Neuronal stem cell (in vitro differentiated cells): ENCODE measurements at regions not wholly inside any gene's neighbourhood (a gene's known extent, or its start where the extent isn't known, plus 50 kb on each side); places are given as distances from the start of the nearest gene placed in this dataset.

Experiments
- DNase-seq: peaks from one replicate; pipeline ENCODE4 v3.0.0-alpha.2; 2013; ENCODE audit warnings: low spot score
- H2AFZ ChIP-seq: one replicate; pipeline ENCODE4 v1.6.1; 2013; ENCODE audit warnings: mild to moderate bottlenecking, low read length, inconsistent platforms
- H2AK5ac ChIP-seq: 2 replicates; pipeline ENCODE4 v1.6.1; 2013; ENCODE audit warnings: low read depth, mild to moderate bottlenecking, inconsistent platforms, low read length, moderate library complexity, mixed read lengths
- H2BK120ac ChIP-seq: 2 replicates; pipeline ENCODE4 v1.6.1; 2013; ENCODE audit warnings: low read depth, mild to moderate bottlenecking, inconsistent platforms, low read length, moderate library complexity, mixed read lengths
- H2BK12ac ChIP-seq: one replicate; pipeline ENCODE4 v1.6.1; 2013; ENCODE audit warnings: low read length, inconsistent platforms
- H2BK15ac ChIP-seq: 2 replicates; pipeline ENCODE4 v1.6.1; 2013; ENCODE audit warnings: mild to moderate bottlenecking, low read length, inconsistent platforms, mixed read lengths
- H2BK5ac ChIP-seq: one replicate; pipeline ENCODE4 v1.6.1; 2013; ENCODE audit warnings: inconsistent platforms, mild to moderate bottlenecking, low read length, moderate library complexity
- H3K14ac ChIP-seq: one replicate; pipeline ENCODE4 v1.6.1; 2013; ENCODE audit warnings: low read length, inconsistent platforms
- H3K18ac ChIP-seq: 2 replicates; pipeline ENCODE4 v1.6.1; 2013; ENCODE audit warnings: low read length, inconsistent platforms
- H3K23ac ChIP-seq: 2 replicates; pipeline ENCODE4 v1.6.1; 2013; ENCODE audit warnings: low read depth, mild to moderate bottlenecking, mixed read lengths, low read length, inconsistent platforms; ENCODE audit not compliant: poor library complexity
- H3K27ac ChIP-seq: replicated peaks from 3 replicates; pipeline ENCODE4 v1.5.1; 2013; ENCODE audit warnings: low read length, inconsistent platforms
- H3K27me3 ChIP-seq, 3 experiments: 2 replicates each; pipeline ENCODE4 v1.6.1; 2013; ENCODE audit warnings: low read length in 3 of 3, mild to moderate bottlenecking in 2 of 3, inconsistent platforms in 1 of 3, low read depth in 1 of 3, mixed read lengths in 1 of 3, moderate library complexity in 1 of 3; ENCODE audit not compliant: control insufficient read depth in 3 of 3, insufficient read depth in 3 of 3
- H3K36me3 ChIP-seq, 2 donors: replicated peaks in 1 of 2; 2 replicates each; pipeline ENCODE4 v1.6.1; 2013; ENCODE audit warnings: low read length in 2 of 2; ENCODE audit not compliant: control insufficient read depth in 2 of 2, insufficient read depth in 2 of 2
- H3K4ac ChIP-seq: 2 replicates; pipeline ENCODE4 v1.6.1; 2013; ENCODE audit warnings: inconsistent platforms, mild to moderate bottlenecking, low read length, moderate library complexity
- H3K4me1 ChIP-seq, 2 donors: 1 replicate in 1 of 2; 2 replicates in 1 of 2; pipeline ENCODE4 v1.6.1; 2013; ENCODE audit warnings: low read length in 2 of 2, low read depth in 1 of 2; ENCODE audit not compliant: control insufficient read depth in 2 of 2, insufficient read depth in 1 of 2
- H3K4me2 ChIP-seq: one replicate; pipeline ENCODE4 v1.6.1; 2013; ENCODE audit warnings: mild to moderate bottlenecking, low read length, inconsistent platforms; ENCODE audit not compliant: insufficient read depth, poor library complexity, severe bottlenecking
- H3K4me3 ChIP-seq, 2 donors: 2 replicates each; pipeline ENCODE4 v1.5.1; 2013; ENCODE audit warnings: low read length in 2 of 2, mild to moderate bottlenecking in 2 of 2, inconsistent platforms in 1 of 2, moderate library complexity in 1 of 2
- H3K79me1 ChIP-seq: one replicate; pipeline ENCODE4 v1.6.1; 2013; ENCODE audit warnings: low read depth, mild to moderate bottlenecking, inconsistent platforms, low read length, moderate library complexity
- H3K9ac ChIP-seq: one replicate; pipeline ENCODE4 v1.6.1; 2013; ENCODE audit warnings: mild to moderate bottlenecking, low read depth, low read length, inconsistent platforms; ENCODE audit not compliant: poor library complexity
- H3K9me3 ChIP-seq, 2 donors: replicated peaks in 1 of 2; 2 replicates each; pipeline versions ENCODE3 to v1.6.1; 2013; ENCODE audit warnings: low read length in 2 of 2, mild to moderate bottlenecking in 2 of 2, inconsistent platforms in 1 of 2, low read depth in 1 of 2, mixed read lengths in 1 of 2, moderate library complexity in 1 of 2; ENCODE audit not compliant: control insufficient read depth in 2 of 2, insufficient read depth in 1 of 2
- H4K8ac ChIP-seq: one replicate; pipeline ENCODE4 v1.6.1; 2013; ENCODE audit warnings: low read depth, mild to moderate bottlenecking, inconsistent platforms, low read length, moderate library complexity
- H4K91ac ChIP-seq: one replicate; pipeline ENCODE4 v1.6.1; 2013; ENCODE audit warnings: low read length, low read depth, mild to moderate bottlenecking, inconsistent platforms; ENCODE audit not compliant: poor library complexity
- WGBS, 2 donors: extraction: QIAGEN DNeasy Blood & Tissue Kit; methylation state at CpG; one replicate each; pipeline ENCODE4 v1.1.7; 2013; ENCODE audit warnings: missing lambda C conversion rate in 2 of 2, mixed read lengths in 1 of 2; ENCODE audit not compliant: insufficient read length in 2 of 2, insufficient replicate concordance in 1 of 2; ENCODE audit errors: extremely low coverage in 2 of 2; 5-methylcytosine and 5-hydroxymethylcytosine counted together

DNA sequence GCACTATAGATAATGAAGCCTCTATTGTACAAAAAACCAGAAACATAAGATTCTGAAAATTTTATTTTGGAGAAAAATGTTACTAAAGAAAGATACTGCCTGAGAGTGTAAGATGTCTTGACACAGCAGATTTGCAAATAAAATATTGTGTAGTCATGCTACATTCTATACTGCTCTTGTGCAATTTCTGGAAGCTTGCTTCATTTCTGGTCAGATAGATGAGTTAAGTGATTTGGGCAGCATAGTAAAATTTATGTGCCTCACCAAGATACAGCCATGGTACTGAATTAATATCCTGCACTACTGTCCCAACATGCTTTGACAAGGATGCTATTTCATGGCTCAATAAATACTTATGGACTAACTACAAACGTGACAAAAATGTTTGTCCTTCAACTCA is 55.1 kb upstream of the STARD13 start:
- WGBS, 2 donors: no CpG with 5 or more reads among the region's 1 CpG
- no peak for DNase-seq
- no peak overlapping the region for H3K9ac ChIP-seq

DNA sequence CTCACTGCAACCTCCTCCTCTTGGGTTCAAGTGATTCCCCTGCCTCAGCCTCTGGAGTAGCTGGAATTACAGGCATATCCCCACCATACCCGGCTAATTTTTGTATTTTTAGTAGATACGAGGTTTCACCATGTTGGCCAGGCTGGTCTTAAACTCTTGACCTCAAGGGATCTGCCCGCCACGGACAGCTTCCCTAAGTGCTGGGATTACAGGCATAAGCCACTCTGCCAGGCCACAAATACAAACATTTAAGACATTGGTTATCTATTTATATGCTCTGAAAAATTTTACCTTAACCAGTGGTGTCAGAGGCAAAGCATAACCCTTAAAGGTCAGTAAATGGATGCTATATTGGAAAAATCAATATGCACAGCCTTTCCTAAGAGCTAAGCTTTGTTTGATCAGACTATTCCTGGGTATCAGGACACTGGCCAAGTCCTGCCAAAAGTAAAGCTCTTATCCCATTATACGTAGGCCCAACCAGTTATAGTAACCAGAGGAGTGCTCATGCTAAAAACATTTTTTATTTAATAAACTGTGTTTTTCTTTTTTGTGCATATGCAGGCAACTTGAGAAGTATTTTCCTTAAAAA is 56.4 kb upstream of the STARD13 start:
- Histone ChIP-seq H3K4me3 (no peak overlapping the region), H2BK5ac (no peak overlapping the region)
- WGBS, 2 donors: no CpG with 5 or more reads among the region's 5 CpGs

More for the DNA sequence above, 55.1 kb upstream of the STARD13 start:
- Histone ChIP-seq H3K79me1 (no peaks in the 10 kb centered on the region), H4K91ac (no peak overlapping the region), H2BK5ac (no peak overlapping the region), H2AFZ (no peak overlapping the region), H3K4me2 (no peak overlapping the region), H3K23ac (no peak overlapping the region), H3K27ac (no peak overlapping the region), H3K27me3 (no peaks in the 10 kb centered on the region), H3K9me3 (no peaks in the 10 kb centered on the region), H3K18ac (no peak overlapping the region), H3K14ac (no peak overlapping the region), H4K8ac (no peak overlapping the region), H2BK15ac (no peak overlapping the region), H3K4me3 (no peak overlapping the region), H2BK12ac (no peak overlapping the region), H2BK120ac (no peak overlapping the region), H2AK5ac (no peak overlapping the region), H3K4me1 (no peaks in the 10 kb centered on the region), H3K4ac (no peak overlapping the region), H3K36me3 (no peaks in the 10 kb centered on the region)

DNA sequence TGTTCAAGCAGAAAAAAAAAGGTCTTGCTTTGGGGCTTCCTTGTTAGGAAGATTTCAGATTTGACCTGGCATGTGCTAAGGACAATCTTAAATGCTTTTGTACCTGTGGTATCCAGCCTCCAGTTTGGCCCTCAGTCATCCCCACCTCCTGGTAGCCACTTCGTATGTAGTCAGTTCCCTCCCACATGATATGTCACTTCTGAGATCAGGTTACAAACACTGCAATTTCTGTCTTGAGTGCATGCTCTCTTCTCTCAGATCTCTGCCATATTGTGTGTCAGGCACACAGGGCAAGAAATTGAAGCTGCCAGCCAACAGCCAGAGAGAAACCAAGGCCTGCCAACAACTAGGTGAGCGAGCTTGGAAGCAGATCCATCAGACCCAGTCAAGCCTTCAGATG is 60.3 kb upstream of the STARD13 start:
- Histone ChIP-seq H2BK120ac (no peak overlapping the region), H2AK5ac (no peak overlapping the region), H3K27ac (no peak overlapping the region), H3K79me1 (no peaks in the 10 kb centered on the region), H2BK12ac (no peak overlapping the region), H3K14ac (no peak overlapping the region), H2BK15ac (no peak overlapping the region), H3K4me2 (no peak overlapping the region), H3K23ac (no peak overlapping the region), H3K9ac (no peak overlapping the region), H4K8ac (no peak overlapping the region), H2AFZ (no peak overlapping the region), H3K18ac (no peak overlapping the region), H3K9me3 (peaks cover 0 to 3% of the 10 kb centered on the region in 2 donors), H3K4me1 (no peaks in the 10 kb centered on the region), H3K36me3 (no peaks in the 10 kb centered on the region), H2BK5ac (no peak overlapping the region), H3K4me3 (no peak overlapping the region), H3K27me3 (peaks cover 5 to 19% (median 15%) of the 10 kb centered on the region in 3 experiments), H4K91ac (no peak overlapping the region), H3K4ac (no peak overlapping the region)
- WGBS, 2 donors: no CpG with 5 or more reads among the region's 2 CpGs
- no peak for DNase-seq

More for the DNA sequence above, 56.4 kb upstream of the STARD13 start:
- no peaks in the 10 kb centered on the region for H3K79me1 ChIP-seq
- no peaks in the 10 kb centered on the region for H3K9me3 ChIP-seq
- no peak overlapping the region for H3K23ac ChIP-seq
- H3K18ac ChIP-seq: no peak overlapping the region
- H2AK5ac ChIP-seq: no peak overlapping the region
- no peak overlapping the region for H3K27ac ChIP-seq
- no peak overlapping the region for H3K9ac ChIP-seq
- no peak overlapping the region for H2BK15ac ChIP-seq
- H3K36me3 ChIP-seq: no peaks in the 10 kb centered on the region
- no peak overlapping the region for H2AFZ ChIP-seq
- H3K14ac ChIP-seq: no peak overlapping the region
- no peak overlapping the region for H3K4me2 ChIP-seq
- DNase-seq: no peak
- no peak overlapping the region for H4K91ac ChIP-seq
- H4K8ac ChIP-seq: no peak overlapping the region
- H2BK12ac ChIP-seq: no peak overlapping the region
- no peaks in the 10 kb centered on the region for H3K4me1 ChIP-seq
- no peaks in the 10 kb centered on the region for H3K27me3 ChIP-seq
- H3K4ac ChIP-seq: no peak overlapping the region
- H2BK120ac ChIP-seq: no peak overlapping the region

DNA sequence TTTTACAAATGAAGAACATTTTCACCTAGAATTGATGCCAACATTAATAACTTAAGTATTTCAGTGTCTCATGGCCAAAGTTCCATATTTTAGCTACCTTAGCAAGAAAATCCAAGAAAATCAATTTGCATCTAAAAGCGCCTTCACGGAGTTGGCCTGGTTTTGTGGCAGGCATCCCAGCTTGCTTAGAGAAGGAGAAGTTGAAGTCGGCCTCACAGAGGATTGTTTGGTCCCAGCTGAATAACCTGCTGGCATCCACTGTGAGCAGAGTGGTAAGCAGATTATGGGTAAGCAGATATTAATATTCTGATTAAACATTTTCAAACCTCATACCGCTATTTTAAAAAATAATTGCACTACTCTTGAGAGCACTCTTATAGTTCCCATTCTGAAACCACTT is 62.3 kb upstream of the STARD13 start:
- no peak overlapping the region for H3K9ac ChIP-seq
- H3K4me2 ChIP-seq: no peak overlapping the region
- peaks cover 0 to 3% of the 10 kb centered on the region in 2 donors for H3K9me3 ChIP-seq
- no peak overlapping the region for H3K14ac ChIP-seq
- H3K4ac ChIP-seq: no peak overlapping the region
- H3K18ac ChIP-seq: no peak overlapping the region
- H4K91ac ChIP-seq: no peak overlapping the region
- no peak overlapping the region for H2BK5ac ChIP-seq
- no peaks in the 10 kb centered on the region for H3K4me1 ChIP-seq
- H2AFZ ChIP-seq: no peak overlapping the region
- no peak overlapping the region for H4K8ac ChIP-seq
- H3K79me1 ChIP-seq: no peaks in the 10 kb centered on the region
- peaks cover 5 to 20% (median 19%) of the 10 kb centered on the region in 3 experiments for H3K27me3 ChIP-seq
- no peaks in the 10 kb centered on the region for H3K36me3 ChIP-seq
- no peak overlapping the region for H3K27ac ChIP-seq
- WGBS, 2 donors: no CpG with 5 or more reads among the region's 4 CpGs
- no peak for DNase-seq
- no peak overlapping the region for H2BK120ac ChIP-seq
- no peak overlapping the region for H2AK5ac ChIP-seq
- H2BK12ac ChIP-seq: no peak overlapping the region
- no peak overlapping the region for H3K4me3 ChIP-seq
- H3K23ac ChIP-seq: no peak overlapping the region
- no peak overlapping the region for H2BK15ac ChIP-seq
